ENCODE measurements at regions not wholly inside any gene's neighbourhood (a gene's known extent, or its start where the extent isn't known, plus 50 kb on each side); places are given as distances from the start of the nearest gene placed in this dataset.
"Not testable (repeated sequence)": the region's sequence is repeated elsewhere in the genome, so short reads cannot be mapped to it uniquely, and the experiment has no call there.

GRCh38 chr20:29755854-29756498 is 1501.5 kb upstream of the DEFB115 start:
- H3K9me2 ChIP-seq; DNase-seq; H3K27me3 ChIP-seq (ENCODE audit: insufficient read depth); POLR2A ChIA-PET; H3K36me3 ChIP-seq (replicated peaks in 1 of 2; ENCODE audit: control insufficient read depth in 1 of 2, insufficient read depth in 2 of 2, low read length in 1 of 2); H3K27ac ChIP-seq (ENCODE audit: low read depth in 2 of 2, low read length in 1 of 2); H3K79me2 ChIP-seq (ENCODE audit: insufficient read depth); H4K20me1 ChIP-seq (ENCODE audit: insufficient read depth); CTCF ChIA-PET; H3K4me1 ChIP-seq (ENCODE audit: control insufficient read depth in 1 of 2, insufficient read depth in 2 of 2, low read depth in 1 of 2, low read length in 1 of 2); H3K9me3 ChIP-seq; H3F3A ChIP-seq (replicated peaks; ENCODE audit: insufficient read depth): not testable (repeated sequence)
- H3K9ac ChIP-seq: peak overlapping the region; percentile 49; the same call in 1 of the 2 replicates
- H2AFZ ChIP-seq (ENCODE audit: low read depth): peak overlapping the region; percentile 85
- 9% methylated on average over 4 of the region's 4 CpGs for WGBS (ENCODE audit: low lambda C conversion rate)
- H3K4me3 ChIP-seq (ENCODE audit: low read depth in 2 of 2, low read length in 1 of 2): peak overlapping the region in 1 of 2 experiments; percentile 26; a peak in 1 of 4 replicates
- H3K4me2 ChIP-seq: peak overlapping the region; percentile 67

- Histone ChIP-seq H3K4me2 (peak overlapping the region; percentile 67; the same call in 1 of the 2 replicates), H3K4me3 (ENCODE audit: low read depth in 2 of 2, low read length in 1 of 2) (no peak overlapping the region), H3K4me1 (ENCODE audit: control insufficient read depth in 1 of 2, insufficient read depth in 2 of 2, low read depth in 1 of 2, low read length in 1 of 2) (no peaks in the 10 kb centered on the region), H4K20me1 (ENCODE audit: insufficient read depth) (no peaks in the 10 kb centered on the region), H3K27me3 (ENCODE audit: insufficient read depth) (no peaks in the 10 kb centered on the region), H3K27ac (ENCODE audit: low read depth in 2 of 2, low read length in 1 of 2) (no peak overlapping the region), H3K9me3 (no peaks in the 10 kb centered on the region), H3K36me3 (replicated peaks in 1 of 2; ENCODE audit: control insufficient read depth in 1 of 2, insufficient read depth in 2 of 2, low read length in 1 of 2) (no peaks in the 10 kb centered on the region), H3K9ac (no peak overlapping the region), H3F3A (replicated peaks; ENCODE audit: insufficient read depth) (no peaks in the 10 kb centered on the region), H3K9me2 (no peaks in the 10 kb centered on the region), H2AFZ (ENCODE audit: low read depth) (no peak overlapping the region), H3K79me2 (ENCODE audit: insufficient read depth) (no peaks in the 10 kb centered on the region)
- ChIA-PET CTCF (no interaction called here), POLR2A (no interaction called here)
- peak; percentile 6 for DNase-seq
- 27% methylated on average over 15 of the region's 17 CpGs for WGBS (ENCODE audit: low lambda C conversion rate)
- TF ChIP-seq FOXM1 (IDR thresholded peaks at IDR 0.05; ENCODE audit: low read depth) (no peak), REST (IDR thresholded peaks at IDR 0.05; ENCODE audit: low read depth, low read length) (no peak), TCF12 (IDR thresholded peaks at IDR 0.05) (no peak), MAX (IDR thresholded peaks at IDR 0.05; ENCODE audit: low read depth) (no peak)
Observed at GRCh38 chr20:29756664-29757063, 1500.8 kb upstream of the DEFB115 start.

- H3K9me3 ChIP-seq; H3K9ac ChIP-seq; POLR2A ChIA-PET; CTCF ChIA-PET; H3K27ac ChIP-seq (ENCODE audit: low read depth in 2 of 2, low read length in 1 of 2); H3K4me2 ChIP-seq; H3K36me3 ChIP-seq (replicated peaks in 1 of 2; ENCODE audit: control insufficient read depth in 1 of 2, insufficient read depth in 2 of 2, low read length in 1 of 2); H3K9me2 ChIP-seq; H3K4me1 ChIP-seq (ENCODE audit: control insufficient read depth in 1 of 2, insufficient read depth in 2 of 2, low read depth in 1 of 2, low read length in 1 of 2); H3K79me2 ChIP-seq (ENCODE audit: insufficient read depth); H3K27me3 ChIP-seq (ENCODE audit: insufficient read depth); H3F3A ChIP-seq (replicated peaks; ENCODE audit: insufficient read depth); H3K4me3 ChIP-seq (ENCODE audit: low read depth in 2 of 2, low read length in 1 of 2); H2AFZ ChIP-seq (ENCODE audit: low read depth); H4K20me1 ChIP-seq (ENCODE audit: insufficient read depth): not testable (repeated sequence)
- peak; percentile 10 for DNase-seq
- 33% methylated on average over 43 of the region's 45 CpGs for WGBS (ENCODE audit: low lambda C conversion rate)
Observed at GRCh38 chr20:29761621-29762385, 1495.7 kb upstream of the DEFB115 start.
